PFSK-1 (cell line): ENCODE measurements at regions not wholly inside any gene's neighbourhood (a gene's known extent, or its start where the extent isn't known, plus 50 kb on each side); places are given as distances from the start of the nearest gene placed in this dataset.

Experiments used
- FOXP2 ChIP-seq: optimal IDR thresholded peaks from 2 replicates; pipeline ENCODE3; 2011; ENCODE audit warnings: borderline replicate concordance, control low read depth, inconsistent platforms; ENCODE audit not compliant: insufficient read depth; ENCODE audit errors: extremely low read length, extremely low read depth
- POLR2AphosphoS5 ChIP-seq: IDR thresholded peaks from 2 replicates; pipeline ENCODE4 v1.6.1; 2012; ENCODE audit warnings: low read depth, mild to moderate bottlenecking, control low read depth, low read length, moderate library complexity
- REST ChIP-seq, 2 experiments: IDR thresholded peaks; 2 replicates each; pipeline versions ENCODE4 v1.6.1 to v1.8.0; 2011 to 2012; ENCODE audit warnings: low read depth in 2 of 2, low read length in 2 of 2, control low read depth in 1 of 2, inconsistent platforms in 1 of 2, mild to moderate bottlenecking in 1 of 2, moderate library complexity in 1 of 2; ENCODE audit not compliant: insufficient read depth in 1 of 2
- SIN3A ChIP-seq: IDR thresholded peaks from 2 replicates; pipeline ENCODE4 v1.6.1; 2012; ENCODE audit warnings: mild to moderate bottlenecking, low read length, moderate library complexity, borderline replicate concordance; ENCODE audit not compliant: insufficient read depth
- TAF1 ChIP-seq: IDR thresholded peaks from 2 replicates; pipeline ENCODE4 v1.6.1; 2012; ENCODE audit warnings: low read length, control low read depth, borderline replicate concordance; ENCODE audit not compliant: insufficient read depth

GRCh38 chr10:123327450-123327849 is 173.2 kb downstream of the BUB3 start:
- TF ChIP-seq FOXP2 (no peak), POLR2AphosphoS5 (no peak), REST (IDR thresholded peaks at IDR 0.05; ENCODE audit: insufficient read depth in 1 of 2, low read depth in 2 of 2, low read length in 2 of 2) (no peak), TAF1 (no peak), SIN3A (no peak)

DNA sequence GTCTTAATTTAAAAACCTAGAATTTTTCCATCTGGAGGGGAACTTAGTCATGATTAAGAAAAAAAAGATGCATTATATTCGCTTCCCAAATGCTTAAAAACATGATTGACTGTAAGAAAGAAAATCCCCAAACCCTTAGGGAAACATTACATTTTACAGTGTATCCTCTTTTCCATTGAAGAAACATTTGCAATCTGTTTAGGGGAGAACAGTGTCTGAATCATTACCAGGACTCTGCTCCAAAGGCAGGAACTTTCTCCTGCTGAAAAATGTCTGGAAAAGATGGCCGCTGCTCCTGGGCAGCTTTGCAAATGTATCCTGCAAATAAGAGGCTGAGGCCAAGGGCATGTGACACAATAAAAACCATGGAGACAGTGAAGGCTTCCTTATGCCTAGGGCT is 173.7 kb downstream of the BUB3 start:
- no peak for TF ChIP-seq REST (IDR thresholded peaks at IDR 0.05; ENCODE audit: insufficient read depth in 1 of 2, low read depth in 2 of 2, low read length in 2 of 2)
- TF ChIP-seq POLR2AphosphoS5: no peak
- TF ChIP-seq FOXP2: no peak
- no peak for TF ChIP-seq SIN3A
- no peak for TF ChIP-seq TAF1

DNA sequence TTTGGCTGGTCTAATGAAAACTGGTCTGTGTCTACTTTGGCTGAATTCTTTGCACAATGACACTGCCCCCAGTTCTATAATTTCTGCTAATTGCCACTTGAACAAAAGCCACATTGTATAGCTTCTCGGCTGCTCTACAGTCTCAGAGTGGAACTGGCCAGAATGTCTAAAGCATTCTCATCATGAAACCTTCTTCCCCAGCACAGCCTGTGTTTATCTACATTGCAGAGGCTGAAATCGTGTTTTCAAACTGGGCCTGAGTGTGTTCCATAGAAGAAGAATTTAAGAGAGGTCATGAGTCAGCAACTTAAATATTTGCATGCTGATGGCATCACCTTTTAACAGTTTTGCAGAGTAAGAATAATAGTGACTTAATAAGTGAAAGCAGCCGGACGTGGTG is 177.2 kb downstream of the BUB3 start:
- TF ChIP-seq REST (IDR thresholded peaks at IDR 0.05; ENCODE audit: insufficient read depth in 1 of 2, low read depth in 2 of 2, low read length in 2 of 2) (no peak), SIN3A (no peak), TAF1 (no peak), POLR2AphosphoS5 (no peak), FOXP2 (no peak)

DNA sequence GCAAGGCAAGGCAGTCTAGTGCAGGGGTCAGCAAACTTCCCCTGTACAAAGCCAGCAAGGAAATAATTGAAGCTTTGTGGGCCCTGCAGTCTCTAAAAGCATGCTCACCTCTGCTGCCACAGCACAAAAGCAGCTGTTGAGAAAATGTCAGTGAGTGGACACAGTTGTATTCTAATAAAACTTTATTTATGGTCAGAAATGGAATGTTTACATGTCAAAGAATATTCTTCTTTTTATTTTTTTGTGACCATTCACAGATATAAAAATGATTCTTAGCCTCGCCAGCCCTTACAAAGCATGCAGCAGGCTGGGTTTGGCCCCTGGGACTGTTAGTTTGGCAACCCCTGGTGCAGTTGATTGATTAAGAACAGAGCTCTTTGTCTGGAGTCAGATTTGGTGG is 192.4 kb downstream of the BUB3 start:
- TF ChIP-seq SIN3A: no peak
- no peak for TF ChIP-seq FOXP2
- no peak for TF ChIP-seq POLR2AphosphoS5
- no peak for TF ChIP-seq REST (IDR thresholded peaks at IDR 0.05; ENCODE audit: insufficient read depth in 1 of 2, low read depth in 2 of 2, low read length in 2 of 2)
- TF ChIP-seq TAF1: no peak

DNA sequence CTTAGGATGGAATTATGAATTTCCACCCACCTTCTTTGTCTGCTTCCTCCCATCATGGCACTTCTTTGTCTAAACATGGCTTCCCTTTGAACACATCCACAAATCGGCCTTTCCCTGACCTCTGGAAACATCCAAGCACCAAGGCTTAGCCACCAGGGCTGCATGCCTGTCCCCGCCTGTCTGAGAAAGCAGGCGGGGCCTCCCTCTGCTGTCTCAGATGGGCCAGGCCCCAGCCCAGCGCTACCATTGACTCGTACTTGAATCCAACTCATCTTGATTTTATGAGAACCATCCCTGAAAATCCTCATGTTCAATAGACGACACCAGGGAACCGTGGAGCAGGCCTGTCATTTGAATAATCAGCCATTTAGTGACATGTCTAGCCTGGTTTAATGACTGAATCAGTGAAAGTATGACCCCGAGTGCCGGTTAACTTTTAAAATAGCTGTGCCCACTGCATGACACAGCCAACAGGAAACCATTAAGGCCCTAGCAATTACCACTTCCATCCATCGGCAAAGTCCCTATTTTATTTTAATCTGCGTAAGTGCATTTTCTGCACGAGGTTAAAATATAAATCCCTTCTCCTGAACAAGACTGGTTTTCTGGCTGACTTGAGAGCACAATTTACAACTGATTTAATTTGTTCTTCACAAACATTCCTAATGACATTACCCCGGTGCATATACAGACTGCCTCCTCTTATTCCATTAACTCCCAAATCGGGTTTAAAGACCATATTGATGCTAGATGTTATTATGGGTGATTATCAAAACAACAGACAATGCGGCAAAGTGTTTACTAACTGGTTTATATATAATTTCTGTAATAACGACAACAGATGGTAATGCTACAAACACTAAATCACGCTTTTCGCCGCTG is 194.7 kb downstream of the BUB3 start:
- TF ChIP-seq REST (IDR thresholded peaks at IDR 0.05; ENCODE audit: insufficient read depth in 1 of 2, low read depth in 2 of 2, low read length in 2 of 2) (no peak), TAF1 (no peak), FOXP2 (no peak), SIN3A (no peak)
